ENCODE measurements at regions not wholly inside any gene's neighbourhood (a gene's known extent, or its start where the extent isn't known, plus 50 kb on each side); places are given as distances from the start of the nearest gene placed in this dataset.

- 91 to 94% (median 92%) methylated on average over 9 of the region's 9 CpGs for WGBS, 4 donors
- intact Hi-C loops (cut with DNase I), result loop anchor here in 8 of 10 donors (1.0 to 10.0 kb wide), 11 partner anchors 50 to 373 kb away; partner anchors contain the start of gene REEP5 (in 2 of the 8)
- H3K27me3 ChIP-seq, result no peaks in the 10 kb centered on the region
- DNase-seq, result no peak
- ATAC-seq, result no peak
- no peak overlapping the region for H3K27ac ChIP-seq
- H3K4me3 ChIP-seq, result no peak overlapping the region
- no peaks in the 10 kb centered on the region for H3K9me3 ChIP-seq
- H3K36me3 ChIP-seq, result no peaks in the 10 kb centered on the region
- peaks cover 0 to 33% (median 10%) of the 10 kb centered on the region in 12 donors for H3K4me1 ChIP-seq
- TF ChIP-seq POLR2A (IDR thresholded peaks at IDR 0.05) (no peak), CTCF (IDR thresholded peaks at IDR 0.05) (no peak)
Observed at GRCh38 chr5:112552216-112552615, 133.1 kb upstream of the EPB41L4A start.

- H3K36me3 ChIP-seq, result no peaks in the 10 kb centered on the region
- ATAC-seq (no peak), DNase-seq (no peak)
- WGBS, 4 donors, result 95 to 100% (median 97%) methylated on average over 4 of the region's 4 CpGs
- intact Hi-C loops (cut with DNase I), result loop anchor here in 8 of 10 donors (1.0 to 10.0 kb wide), 11 partner anchors 50 to 372 kb away; partner anchors contain the start of gene REEP5 (in 2 of the 8)
- TF ChIP-seq POLR2A (IDR thresholded peaks at IDR 0.05) (no peak), CTCF (IDR thresholded peaks at IDR 0.05) (no peak)
- peaks cover 0 to 28% (median 8%) of the 10 kb centered on the region in 12 donors for H3K4me1 ChIP-seq
- no peak overlapping the region for H3K4me3 ChIP-seq
- no peaks in the 10 kb centered on the region for H3K27me3 ChIP-seq
- no peak overlapping the region for H3K27ac ChIP-seq
- no peaks in the 10 kb centered on the region for H3K9me3 ChIP-seq
Observed at GRCh38 chr5:112552791-112553190, 133.7 kb upstream of the EPB41L4A start.

- H3K27me3 ChIP-seq, result no peaks in the 10 kb centered on the region
- H3K36me3 ChIP-seq, result no peaks in the 10 kb centered on the region
- ATAC-seq (peak in 3 of 4 donors; percentile 49 to 69 (median 60)), DNase-seq (peak in 1 of 5 donors; percentile 34)
- 51 to 68% (median 57%) methylated on average over 13 of the region's 13 CpGs for WGBS, 4 donors
- H3K4me3 ChIP-seq, result peak overlapping the region in 6 of 12 donors; percentile 8 to 37 (median 25)
- H3K9me3 ChIP-seq, result no peaks in the 10 kb centered on the region
- TF ChIP-seq POLR2A (IDR thresholded peaks at IDR 0.05) (no peak), CTCF (IDR thresholded peaks at IDR 0.05) (no peak)
- H3K27ac ChIP-seq, result peak overlapping the region in 4 of 12 donors; percentile 3 to 21 (median 8)
- intact Hi-C loops (cut with DNase I), result loop anchor here in 6 of 10 donors (5.0 to 10.0 kb wide), 8 partner anchors 48 to 370 kb away; partner anchors contain the start of gene REEP5 (in 2 of the 6)
- H3K4me1 ChIP-seq, result peaks cover 0 to 20% (median 2%) of the 10 kb centered on the region in 12 donors
Observed at GRCh38 chr5:112554101-112554977, 135.3 kb upstream of the EPB41L4A start.

- H3K36me3 ChIP-seq, result no peaks in the 10 kb centered on the region
- TF ChIP-seq POLR2A (IDR thresholded peaks at IDR 0.05) (no peak), CTCF (IDR thresholded peaks at IDR 0.05) (no peak)
- 53 to 91% (median 58%) methylated on average over 2 of the region's 2 CpGs for whole genome bisulfite sequencing, 4 donors
- intact Hi-C loops (cut with DNase I), result loop anchor here in 5 of 10 donors (10.0 kb wide), 5 partner anchors 50 to 370 kb away; partner anchors contain the start of gene REEP5 (in 1 of the 5)
- H3K27me3 ChIP-seq, result no peaks in the 10 kb centered on the region
- H3K27ac ChIP-seq, result peak overlapping the region in 3 of 12 donors; percentile 3 to 21 (median 7)
- H3K9me3 ChIP-seq, result no peaks in the 10 kb centered on the region
- H3K4me3 ChIP-seq, result no peak overlapping the region
- H3K4me1 ChIP-seq, result peaks cover 0 to 20% (median 2%) of the 10 kb centered on the region in 12 donors
- DNase-seq (no peak), ATAC-seq (no peak)
Observed at GRCh38 chr5:112555197-112555596, 136.1 kb upstream of the EPB41L4A start.

Measured in heart left ventricle (tissue), 16 donors.